ENCODE measurements at regions not wholly inside any gene's neighbourhood (a gene's known extent, or its start where the extent isn't known, plus 50 kb on each side); places are given as distances from the start of the nearest gene placed in this dataset.

DNA sequence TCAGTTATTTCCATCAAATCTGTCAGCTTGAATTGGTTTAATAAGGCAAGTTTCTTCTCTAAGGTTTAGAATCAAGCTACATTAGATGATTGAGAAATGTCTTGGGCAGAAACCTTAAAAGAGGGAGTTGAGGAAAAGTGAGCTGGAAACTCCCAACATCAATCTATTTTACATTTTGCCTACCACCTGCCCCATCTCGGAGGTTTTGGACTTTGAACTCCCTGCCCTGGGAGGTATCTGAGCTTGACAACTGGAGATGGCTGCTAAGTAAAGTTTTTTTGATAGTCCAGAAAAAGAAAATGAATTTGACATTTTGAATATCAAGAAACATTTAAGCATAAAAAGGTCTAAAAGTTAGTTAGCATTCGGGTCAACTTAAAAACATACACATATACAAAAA is 234.2 kb downstream of the NFKBIZ start:
- DNase-seq (ENCODE audit: low read depth) = no peak

DNA sequence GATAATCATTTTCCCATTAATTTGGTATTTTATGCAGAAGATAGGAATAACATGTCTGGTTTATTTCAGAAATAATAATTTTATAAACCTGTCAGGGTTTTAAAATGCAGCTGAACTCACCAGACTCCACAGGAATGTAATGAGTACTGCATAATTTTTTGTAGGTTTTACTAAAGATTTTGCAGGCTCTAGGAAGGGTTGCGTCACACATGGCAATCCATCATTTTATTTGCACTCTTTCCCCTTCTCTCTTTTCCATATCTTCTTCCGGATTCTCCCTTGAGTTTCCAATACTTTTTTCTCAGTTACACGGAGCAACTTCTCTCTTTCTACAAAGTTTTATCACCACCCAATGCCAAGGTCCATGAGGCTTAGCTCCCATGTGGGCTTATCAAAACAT is 234.7 kb downstream of the NFKBIZ start:
- no peak for DNase-seq (ENCODE audit: low read depth)

DNA sequence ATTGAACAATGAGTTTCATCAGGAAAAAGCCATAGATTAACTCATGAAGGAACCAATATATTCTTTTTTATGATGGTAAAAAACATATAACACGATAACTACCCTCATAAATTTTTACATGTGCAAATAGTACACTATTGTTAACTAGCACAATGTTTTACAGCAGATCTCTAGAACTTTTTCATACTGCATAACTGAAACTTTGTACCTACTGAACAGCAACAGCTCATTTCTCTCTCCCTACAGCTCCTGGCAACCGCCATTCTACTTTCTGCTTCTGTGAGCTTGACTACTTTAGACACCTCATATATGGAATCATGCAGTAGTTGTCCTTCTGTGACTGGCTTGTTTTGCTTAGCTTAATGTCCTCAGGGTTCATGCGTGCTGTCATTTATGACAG is 235.4 kb downstream of the NFKBIZ start:
- DNase-seq (ENCODE audit: low read depth) = no peak

DNA sequence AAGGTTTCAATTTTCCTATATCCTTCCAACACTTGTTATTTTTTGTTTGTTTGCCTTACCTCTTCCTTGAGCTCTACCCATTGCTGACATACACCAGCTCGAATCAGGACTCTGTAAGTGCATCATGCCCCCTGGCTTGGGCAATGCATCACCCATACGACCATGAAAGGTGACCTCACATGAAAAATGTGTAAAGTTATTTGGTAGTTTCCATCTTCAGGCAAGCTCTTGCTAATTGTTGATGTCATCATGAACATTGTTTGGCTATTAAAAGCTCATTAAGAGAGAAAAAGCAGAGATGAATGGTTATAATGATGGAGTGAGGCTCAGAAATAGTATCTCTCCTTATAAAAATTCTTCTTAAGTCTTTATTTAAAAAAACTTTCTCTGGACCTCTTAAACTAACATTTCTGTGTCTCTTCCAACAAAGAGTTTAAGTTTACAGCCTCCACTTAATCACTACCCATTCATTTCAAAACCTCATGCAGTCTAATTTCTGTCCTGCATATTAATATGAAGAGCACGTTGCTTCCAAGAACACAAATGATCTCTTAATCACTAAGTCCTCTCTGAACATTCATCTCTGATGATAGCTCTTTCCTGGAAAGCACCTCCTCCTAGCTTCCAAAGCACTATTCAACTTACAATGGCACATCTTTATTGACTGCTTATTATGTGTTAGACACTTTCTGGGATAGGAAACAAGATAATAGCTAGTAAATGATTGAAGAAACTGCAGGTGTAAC is 236.3 kb downstream of the NFKBIZ start:
- no peak for DNase-seq (ENCODE audit: low read depth)

DNA sequence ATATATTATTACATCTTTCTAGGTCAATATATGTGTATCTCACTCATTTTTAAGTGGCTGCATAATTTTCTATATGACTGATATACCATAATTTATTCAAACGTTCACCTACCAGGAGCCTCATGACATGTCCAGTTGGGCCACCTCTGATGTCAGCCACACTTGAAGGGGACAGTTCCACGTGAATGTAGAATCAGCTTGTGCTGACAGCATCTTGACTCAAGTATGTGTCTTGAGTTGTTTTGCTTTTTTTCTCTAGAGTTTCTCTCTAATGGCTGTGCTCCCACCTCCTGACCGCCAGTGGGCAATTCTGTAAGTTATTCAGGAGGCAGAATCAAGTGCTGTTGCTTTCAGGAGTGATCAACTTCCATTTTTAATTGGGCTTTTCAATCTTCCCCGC is 237.9 kb downstream of the NFKBIZ start:
- no peak for DNase-seq (ENCODE audit: low read depth)

DNA sequence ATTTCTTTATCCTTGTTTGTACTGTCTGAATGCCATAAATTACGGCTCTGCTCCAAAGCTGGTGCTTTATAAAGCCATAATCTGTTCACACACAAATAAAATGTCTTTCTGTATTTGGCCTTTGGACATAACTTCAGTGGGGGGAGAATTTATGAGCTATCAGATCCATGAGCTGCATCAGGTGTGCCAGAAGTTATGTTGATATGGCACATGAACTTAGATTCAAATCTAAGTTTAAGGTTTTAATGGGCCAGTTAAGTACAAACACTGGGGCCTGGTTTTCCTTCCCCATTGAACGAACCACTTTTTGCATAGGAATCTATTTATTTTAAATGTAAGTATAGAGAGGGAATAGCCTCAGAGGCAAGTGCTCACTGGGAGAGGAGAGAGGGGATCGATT is 239.9 kb downstream of the NFKBIZ start:
- no peak for DNase-seq (ENCODE audit: low read depth)

DNA sequence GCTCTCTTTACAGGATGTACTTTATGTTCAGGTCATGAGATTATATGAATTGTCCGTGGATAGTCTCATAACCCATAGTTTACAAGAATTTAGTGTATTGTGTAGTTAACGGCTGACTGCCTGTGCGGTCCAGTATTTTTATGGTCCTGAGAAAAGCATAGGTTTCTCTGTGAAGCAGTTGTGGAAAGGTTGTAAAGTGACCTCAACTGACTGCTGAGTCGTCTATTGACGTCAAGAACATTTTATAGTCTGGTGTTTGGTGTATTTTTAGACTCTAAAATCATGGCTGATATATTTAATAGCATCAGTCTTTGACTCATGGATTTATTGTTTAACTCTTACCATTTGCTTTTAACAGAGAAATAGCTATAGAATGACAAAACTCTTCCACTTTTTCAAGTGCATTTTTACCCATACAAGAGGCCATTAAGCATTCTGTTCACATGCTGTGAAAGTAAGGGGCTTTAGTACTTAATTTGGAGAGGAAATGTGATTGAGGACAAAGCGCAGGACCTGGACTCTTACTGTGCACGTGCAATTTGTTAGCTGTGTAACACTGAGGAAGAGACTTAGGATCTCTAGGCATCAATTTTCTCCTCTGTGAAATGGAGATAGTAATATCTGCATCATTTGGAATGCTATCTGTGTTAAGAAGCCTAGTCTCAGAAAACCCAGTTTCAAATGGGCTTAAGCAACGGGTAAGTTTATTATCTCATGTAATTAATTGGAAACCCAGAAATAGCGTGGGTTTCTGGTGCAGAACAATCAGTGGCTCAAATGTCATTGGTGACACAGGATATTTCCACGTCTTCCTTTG is 240.8 kb downstream of the NFKBIZ start:
- DNase-seq (ENCODE audit: low read depth) = peak; percentile 80

DNA sequence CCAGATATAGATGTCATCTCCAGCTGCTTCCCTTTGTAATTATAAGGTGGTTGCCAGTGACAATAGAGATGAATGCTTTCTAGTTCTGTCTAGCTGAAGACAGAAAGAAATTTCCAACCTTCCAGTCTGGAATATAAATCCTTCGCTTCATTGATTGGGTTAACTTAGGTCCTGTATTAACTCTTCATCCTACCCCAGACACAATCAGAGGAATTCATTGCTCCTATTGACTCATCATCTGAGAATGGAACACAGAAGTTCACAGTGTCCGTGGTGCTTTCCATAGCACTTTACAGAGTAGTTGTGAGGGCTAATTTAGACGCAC is 241.4 kb downstream of the NFKBIZ start:
- peak; percentile 31 for DNase-seq (ENCODE audit: low read depth)

DNA sequence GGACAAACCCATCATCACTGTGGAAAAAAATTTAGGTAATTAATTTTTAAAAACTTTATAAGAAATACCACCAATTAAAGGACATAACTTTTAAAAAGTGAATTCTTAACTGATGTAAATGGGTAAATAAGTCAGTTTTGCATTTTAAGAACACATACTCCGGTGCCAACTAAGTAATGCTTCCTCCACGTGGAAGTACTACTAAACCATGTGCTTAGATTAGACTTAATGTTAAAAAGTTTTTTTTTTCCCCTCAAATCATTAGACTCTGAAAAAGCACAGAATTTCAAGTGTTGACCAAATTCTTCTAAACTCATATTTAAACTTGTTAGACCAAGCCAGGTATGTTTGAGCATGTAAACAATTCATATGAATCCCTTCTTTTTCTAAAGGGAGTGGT is 242.0 kb downstream of the NFKBIZ start:
- DNase-seq (ENCODE audit: low read depth) = no peak

DNA sequence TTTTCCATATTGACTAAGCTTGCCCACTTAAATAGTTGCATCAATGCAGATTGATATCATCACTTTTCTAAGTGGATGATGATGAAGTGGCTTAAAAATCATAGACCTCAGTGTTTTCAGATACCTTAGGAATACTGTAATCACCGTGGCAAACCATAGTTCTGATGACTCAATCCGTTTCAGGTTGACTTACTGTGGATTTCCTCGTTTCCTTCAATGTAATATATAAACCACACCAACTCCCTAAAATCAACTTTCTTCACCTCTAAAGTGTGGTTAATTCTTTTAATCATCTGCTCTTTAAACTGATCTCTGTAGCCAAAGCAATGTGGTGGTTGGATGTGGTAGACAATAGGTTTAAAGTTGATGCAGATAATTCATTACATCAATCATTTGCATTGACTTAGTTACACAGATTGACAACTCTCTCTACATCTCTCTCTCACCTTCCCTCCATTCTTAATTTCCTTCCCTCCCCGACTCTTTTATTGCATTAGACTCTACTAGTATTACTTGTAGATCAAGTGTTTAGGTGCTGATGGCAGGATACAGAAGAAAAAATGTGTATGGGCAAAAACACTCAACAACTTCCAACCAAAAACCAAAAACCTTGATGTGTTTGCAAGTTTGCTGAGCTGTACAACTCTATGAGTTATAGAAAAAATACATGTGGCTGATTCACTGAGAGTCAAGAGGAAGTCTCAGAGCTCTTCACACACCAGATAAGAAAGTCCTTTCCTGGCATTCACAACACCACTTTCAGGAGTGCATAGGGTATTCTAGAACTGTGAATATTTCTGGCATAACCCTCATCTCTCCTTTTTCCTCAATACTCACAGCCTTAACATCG is 243.5 kb downstream of the NFKBIZ start:
- DNase-seq (ENCODE audit: low read depth) = peak; percentile 84

DNA sequence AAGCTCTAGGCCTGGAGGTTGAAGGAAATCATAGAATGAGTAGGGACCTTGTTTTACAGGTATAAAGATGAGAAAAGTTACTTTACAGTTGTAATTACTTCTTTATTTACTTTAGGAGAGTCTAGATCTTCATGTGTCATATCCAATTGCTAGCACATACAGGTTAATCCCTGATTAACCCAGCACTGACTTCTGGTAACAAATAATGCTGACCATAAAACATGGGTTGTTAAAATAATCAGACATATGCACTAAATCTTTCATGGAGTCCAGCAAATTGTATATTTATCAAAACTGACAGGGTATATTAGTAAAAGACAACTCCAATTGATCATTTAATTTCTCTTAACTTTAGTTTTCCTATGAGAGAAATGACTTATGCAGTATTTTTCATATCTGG is 245.2 kb downstream of the NFKBIZ start:
- DNase-seq (ENCODE audit: low read depth) = no peak

DNA sequence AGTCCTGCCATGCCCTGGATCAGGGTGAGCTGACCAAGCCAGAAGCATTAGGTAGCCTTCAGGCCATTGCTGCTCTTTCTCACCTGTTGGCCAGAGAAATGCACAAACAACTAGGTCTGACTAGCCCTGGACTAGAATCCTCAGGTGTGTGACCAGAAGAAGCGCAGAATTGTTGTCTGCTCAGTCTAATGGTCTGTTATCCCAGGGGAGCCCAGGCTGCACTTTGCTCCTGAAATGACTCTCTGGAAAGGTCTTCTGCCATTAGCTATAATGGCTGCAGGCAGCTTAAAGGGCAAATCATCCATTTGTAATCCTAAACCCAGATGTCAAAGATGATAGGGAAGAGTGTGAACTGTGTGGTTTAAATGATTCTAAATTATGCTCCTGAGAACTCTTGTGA is 246.1 kb downstream of the NFKBIZ start:
- no peak for DNase-seq (ENCODE audit: low read depth)

DNA sequence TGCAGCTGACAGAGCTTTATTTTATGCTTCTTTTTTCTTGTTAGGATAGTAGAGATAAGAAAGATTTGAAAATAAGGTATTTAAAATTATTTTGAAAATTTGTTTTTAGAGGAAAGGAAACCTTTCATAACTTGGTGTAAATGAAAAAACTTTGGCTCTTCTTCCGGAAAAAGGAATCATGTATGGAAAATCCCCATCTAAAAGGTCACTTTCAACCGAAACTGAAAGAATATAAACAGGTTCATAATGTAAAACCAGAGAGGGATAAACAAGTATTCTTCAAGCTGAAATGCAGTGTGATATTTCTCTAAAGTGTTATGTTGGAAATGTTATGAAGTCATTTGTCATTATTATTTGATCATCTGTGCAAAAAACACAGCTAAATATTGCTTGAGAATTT is 246.8 kb downstream of the NFKBIZ start:
- DNase-seq (ENCODE audit: low read depth) = no peak

DNA sequence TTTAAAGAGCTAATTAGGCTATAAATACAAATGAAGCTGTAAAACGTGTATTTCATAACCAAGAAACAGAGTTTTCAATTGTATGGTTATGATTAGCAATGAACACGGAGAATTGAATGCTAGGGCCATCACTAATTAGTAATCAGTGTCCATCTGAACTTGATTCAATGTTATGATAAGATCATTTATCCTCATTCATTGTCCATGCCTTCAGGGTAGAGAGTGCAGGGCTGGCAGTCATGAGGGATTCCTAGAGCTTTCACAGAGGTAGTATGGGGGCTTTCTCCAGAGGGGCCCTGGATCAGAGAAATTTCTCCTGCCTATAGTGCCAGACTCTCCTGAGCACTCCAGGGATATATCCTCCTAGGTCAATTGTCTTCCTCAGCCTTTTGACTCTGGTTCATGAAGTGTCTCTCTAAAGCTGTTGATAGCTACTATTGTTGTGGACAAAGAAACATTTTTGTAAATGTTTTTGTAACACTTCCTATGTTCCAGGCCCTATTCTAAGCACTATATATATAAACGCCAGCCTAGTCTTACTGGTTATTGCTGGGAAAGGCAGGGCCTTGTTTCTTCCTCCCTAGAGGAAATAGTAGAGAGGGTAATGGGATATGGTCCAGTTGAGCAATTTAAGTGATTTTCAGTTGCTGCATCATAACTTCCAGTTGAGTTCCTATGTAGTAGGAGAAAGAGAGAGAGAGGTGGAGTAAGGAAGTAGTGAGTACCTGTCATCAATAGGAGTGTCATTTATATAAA is 249.0 kb downstream of the NFKBIZ start:
- no peak for DNase-seq (ENCODE audit: low read depth)

DNA sequence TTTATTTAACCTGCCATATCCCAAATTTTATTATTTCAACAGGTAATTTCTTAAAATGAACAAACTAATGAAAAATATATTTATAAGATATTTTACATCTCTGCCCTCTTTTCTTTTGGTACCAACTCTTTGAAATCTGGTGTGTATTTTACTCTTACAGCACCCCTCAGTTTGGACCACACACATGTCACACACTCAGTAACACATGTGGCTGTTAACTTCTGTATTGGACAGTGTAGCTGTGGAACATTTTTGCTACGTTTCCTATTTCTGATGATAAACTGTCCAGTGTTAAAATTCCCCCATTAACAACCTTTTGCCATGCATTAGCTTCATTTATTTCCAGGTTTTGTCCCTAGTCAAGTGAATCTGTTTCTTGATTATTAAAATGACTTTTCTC is 250.6 kb downstream of the NFKBIZ start:
- DNase-seq (ENCODE audit: low read depth) = no peak

DNA sequence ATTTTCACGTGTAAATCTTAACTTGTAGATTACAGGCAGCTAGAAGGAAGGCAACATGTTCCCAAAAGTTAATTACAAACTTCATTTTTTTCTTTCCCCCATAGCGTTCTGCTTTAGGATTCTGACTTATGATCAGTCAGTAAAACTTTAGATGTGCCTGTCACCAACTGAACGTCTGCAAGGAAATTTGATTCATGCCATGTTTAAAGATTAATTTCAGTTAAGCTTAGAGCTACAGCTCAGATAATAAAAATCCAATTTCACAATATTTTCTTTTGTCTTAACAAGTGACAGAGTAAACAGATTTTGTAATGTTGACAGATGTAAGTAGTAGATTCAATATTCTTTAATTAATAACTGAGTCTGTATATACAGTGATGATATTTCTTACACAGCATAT is 253.1 kb downstream of the NFKBIZ start:
- no peak for DNase-seq (ENCODE audit: low read depth)

DNA sequence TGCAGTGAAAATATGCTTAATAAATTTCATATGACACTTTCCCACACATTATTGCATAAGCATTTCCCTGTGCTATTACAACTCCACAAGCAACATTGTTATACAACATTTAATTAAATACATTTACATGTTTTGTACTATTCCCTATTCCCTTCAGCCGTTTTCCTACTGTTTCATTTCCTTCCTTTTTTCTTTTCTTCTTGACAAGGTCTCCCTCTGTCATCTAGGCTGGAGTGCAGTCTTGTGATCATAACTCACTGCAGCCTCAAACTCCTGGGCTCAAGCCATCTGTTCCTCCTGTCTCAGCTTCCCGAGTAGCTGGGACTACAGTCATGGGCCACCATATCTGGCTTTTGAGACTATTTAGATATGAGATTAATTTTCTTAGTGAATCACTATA is 254.7 kb downstream of the NFKBIZ start:
- no peak for DNase-seq (ENCODE audit: low read depth)

DNA sequence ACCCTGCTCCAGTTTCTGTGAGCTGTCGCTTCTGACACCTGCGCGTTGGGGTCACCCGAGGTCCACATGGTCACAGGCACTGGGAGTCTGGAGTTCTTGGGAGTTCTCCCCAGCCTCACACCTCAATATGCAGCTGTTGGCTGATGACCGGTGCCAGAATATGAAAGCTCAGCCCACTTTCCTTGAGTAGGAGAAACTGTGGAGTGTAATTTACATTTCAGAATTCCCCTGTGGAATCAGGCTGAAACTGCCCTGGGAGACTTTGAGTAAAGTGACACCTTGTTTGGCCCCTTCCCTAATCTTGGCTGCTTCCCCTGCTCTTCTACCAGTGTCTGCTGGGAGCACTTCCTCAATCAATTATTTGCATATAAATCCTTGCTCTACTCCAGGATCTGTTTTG is 255.9 kb downstream of the NFKBIZ start:
- no peak for DNase-seq (ENCODE audit: low read depth)

DNA sequence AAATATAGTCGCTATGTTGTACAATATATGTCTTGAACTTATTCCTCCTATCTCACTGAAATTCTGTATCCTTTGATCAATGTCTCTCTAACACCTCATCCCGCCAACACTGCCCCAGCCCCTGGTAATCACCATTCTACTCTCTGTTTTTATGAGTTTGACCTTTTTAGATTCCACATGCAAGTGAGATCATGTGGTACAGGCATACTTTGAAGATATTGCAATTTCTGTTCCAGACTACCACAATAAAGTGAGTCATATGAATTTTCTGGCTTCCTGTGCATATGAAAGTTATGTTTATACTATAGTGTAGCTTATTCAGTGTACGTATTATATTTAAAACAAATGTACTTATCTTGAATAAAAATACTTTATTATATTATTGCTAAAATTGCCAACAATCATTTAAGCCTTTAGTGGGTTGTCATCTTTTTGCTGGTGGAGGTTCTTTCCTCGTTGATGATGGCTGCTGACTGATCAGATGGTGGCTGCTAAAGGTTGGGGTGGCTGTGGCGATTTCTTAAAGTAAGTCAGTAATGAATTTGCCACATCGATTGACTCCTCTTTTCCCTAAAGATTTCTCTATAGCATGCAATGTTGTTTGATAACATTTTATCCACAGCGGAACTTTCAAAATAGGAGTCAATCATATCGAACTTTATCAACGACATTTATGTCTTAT is 257.2 kb downstream of the NFKBIZ start:
- peak; percentile 55 for DNase-seq (ENCODE audit: low read depth)

DNA sequence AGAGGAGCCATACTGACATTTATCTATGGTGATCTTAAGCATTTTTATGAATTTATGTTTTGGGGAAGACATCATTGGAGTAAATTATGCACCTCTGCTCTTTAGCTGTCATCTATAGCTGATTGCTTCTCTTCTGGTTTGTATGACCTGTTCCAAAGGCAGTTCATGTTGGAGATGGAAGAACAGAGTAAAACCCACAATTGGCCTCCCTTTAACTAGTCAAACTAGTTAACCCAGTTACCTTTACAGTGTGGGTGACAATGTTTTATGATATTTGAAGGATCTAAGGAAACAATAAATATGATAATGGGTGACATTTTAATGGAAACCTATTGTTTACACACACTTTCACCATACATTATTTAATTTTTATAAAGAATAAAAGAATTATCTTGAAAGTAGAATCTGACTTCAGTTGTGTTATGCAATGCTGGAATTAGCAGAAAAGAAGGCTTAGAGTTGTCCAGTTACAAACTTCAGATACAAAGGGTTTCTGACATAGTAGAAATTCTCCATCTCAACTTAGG is 263.5 kb downstream of the NFKBIZ start:
- DNase-seq (ENCODE audit: low read depth) = no peak

DNA sequence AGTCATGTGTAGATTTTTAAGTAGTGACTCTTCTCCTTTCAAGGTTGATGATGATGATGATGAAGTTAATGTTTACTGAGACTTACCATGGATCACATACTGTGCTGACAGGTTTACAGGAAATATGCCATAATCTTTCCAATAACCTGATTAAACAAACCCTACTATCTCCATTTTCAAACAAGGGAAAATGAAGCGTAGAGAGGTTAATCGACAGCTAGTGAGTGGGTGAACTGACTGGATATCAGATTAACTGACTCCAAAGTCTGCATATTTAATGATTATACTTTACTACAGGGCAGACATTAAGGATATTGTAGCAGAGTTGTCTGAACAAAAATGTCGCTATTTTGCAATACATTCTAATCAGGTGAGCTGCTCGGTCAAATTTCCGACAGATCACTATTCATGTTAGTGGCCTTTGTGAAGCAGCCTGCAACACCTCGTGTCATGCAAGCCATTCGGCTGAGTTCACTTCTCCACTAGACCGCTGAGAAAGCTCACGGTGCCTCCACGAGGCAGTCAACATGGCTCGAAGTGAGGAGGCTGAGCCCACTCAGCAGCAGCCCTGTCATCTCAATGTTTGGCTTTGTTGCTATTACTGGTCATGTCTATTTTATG is 264.2 kb downstream of the NFKBIZ start:
- no peak for DNase-seq (ENCODE audit: low read depth)

All from M059J (cell line).